GM12892 (cell line): ENCODE measurements at regions not wholly inside any gene's neighbourhood (a gene's known extent, or its start where the extent isn't known, plus 50 kb on each side); places are given as distances from the start of the nearest gene placed in this dataset.

ENCODE experiments used
- POLR2A ChIP-seq: IDR thresholded peaks from 2 replicates; pipeline ENCODE4 v1.6.1; 2011; ENCODE audit warnings: low read depth, low read length, control low read depth
- POLR2AphosphoS5 ChIP-seq: IDR thresholded peaks from 2 replicates; pipeline ENCODE4 v1.6.1; 2011; ENCODE audit warnings: low read depth, low read length, control low read depth
- TAF1 ChIP-seq: IDR thresholded peaks from 2 replicates; pipeline ENCODE4 v1.6.1; 2011; ENCODE audit warnings: low read depth, mild to moderate bottlenecking, control low read depth, low read length, borderline replicate concordance

GRCh38 chr6:134422426-134423231, 104.7 kb upstream of the SGK1 start:
- TF ChIP-seq POLR2A (no peak), POLR2AphosphoS5 (no peak), TAF1 (no peak)
